H1 (cell line): ENCODE measurements at regions not wholly inside any gene's neighbourhood (a gene's known extent, or its start where the extent isn't known, plus 50 kb on each side); places are given as distances from the start of the nearest gene placed in this dataset.

ENCODE experiments used
- BACH1 ChIP-seq: IDR thresholded peaks from 2 replicates; pipeline ENCODE4 v1.6.1; 2012; ENCODE audit warnings: low read length, improper control_type of control experiment
- CTCF ChIP-seq, 3 experiments: IDR thresholded peaks; 1 replicate in 2 of 3; 2 replicates in 1 of 3; pipeline versions ENCODE4 v1.5.1 to v1.6.1; 2011; ENCODE audit warnings: low read length in 3 of 3, mild to moderate bottlenecking in 3 of 3, inconsistent platforms in 2 of 3, low read depth in 1 of 3, moderate library complexity in 1 of 3; ENCODE audit not compliant: insufficient read depth in 1 of 3; ENCODE audit errors: control extremely low read depth in 1 of 3
- EP300 ChIP-seq, 2 experiments: IDR thresholded peaks; 1 replicate in 1 of 2; 2 replicates in 1 of 2; pipeline ENCODE4 v1.6.1; 2011 to 2012; ENCODE audit warnings: low read depth in 2 of 2, low read length in 2 of 2, mild to moderate bottlenecking in 2 of 2, borderline replicate concordance in 1 of 2, inconsistent platforms in 1 of 2, moderate library complexity in 1 of 2
- GTF2F1 ChIP-seq: IDR thresholded peaks from 2 replicates; pipeline ENCODE4 v1.6.1; 2012; ENCODE audit warnings: low read depth, low read length, improper control_type of control experiment, borderline replicate concordance
- HDAC2 ChIP-seq, 2 experiments: fragments of 300-600 bp in 1 of 2; sonication (generic) in 1 of 2; IDR thresholded peaks; 2 replicates each; pipeline ENCODE4 v1.6.1; 2011 to 2012; ENCODE audit warnings: low read depth in 2 of 2, low read length in 2 of 2, mild to moderate bottlenecking in 2 of 2, moderate library complexity in 2 of 2, borderline replicate concordance in 1 of 2, inconsistent platforms in 1 of 2
- RFX5 ChIP-seq: IDR thresholded peaks from 2 replicates; pipeline ENCODE4 v1.6.1; 2011; ENCODE audit warnings: low read depth, low read length, improper control_type of control experiment, borderline replicate concordance
- SP1 ChIP-seq: IDR thresholded peaks from 2 replicates; pipeline ENCODE4 v1.6.1; 2011; ENCODE audit warnings: low read depth, low read length
- TF ChIP-seq, protein P1 (sequence below): fragments of 300-600 bp; sonication (generic); IDR thresholded peaks from 2 replicates; pipeline ENCODE4 v1.7.1; 2012; ENCODE audit warnings: low read length, moderate library complexity, mild to moderate bottlenecking, inconsistent platforms; ENCODE audit not compliant: insufficient replicate concordance

GRCh38 chr4:78661086-78661690 is 109.6 kb downstream of the ANXA3 start (continued):
- TF ChIP-seq, protein P1, sequence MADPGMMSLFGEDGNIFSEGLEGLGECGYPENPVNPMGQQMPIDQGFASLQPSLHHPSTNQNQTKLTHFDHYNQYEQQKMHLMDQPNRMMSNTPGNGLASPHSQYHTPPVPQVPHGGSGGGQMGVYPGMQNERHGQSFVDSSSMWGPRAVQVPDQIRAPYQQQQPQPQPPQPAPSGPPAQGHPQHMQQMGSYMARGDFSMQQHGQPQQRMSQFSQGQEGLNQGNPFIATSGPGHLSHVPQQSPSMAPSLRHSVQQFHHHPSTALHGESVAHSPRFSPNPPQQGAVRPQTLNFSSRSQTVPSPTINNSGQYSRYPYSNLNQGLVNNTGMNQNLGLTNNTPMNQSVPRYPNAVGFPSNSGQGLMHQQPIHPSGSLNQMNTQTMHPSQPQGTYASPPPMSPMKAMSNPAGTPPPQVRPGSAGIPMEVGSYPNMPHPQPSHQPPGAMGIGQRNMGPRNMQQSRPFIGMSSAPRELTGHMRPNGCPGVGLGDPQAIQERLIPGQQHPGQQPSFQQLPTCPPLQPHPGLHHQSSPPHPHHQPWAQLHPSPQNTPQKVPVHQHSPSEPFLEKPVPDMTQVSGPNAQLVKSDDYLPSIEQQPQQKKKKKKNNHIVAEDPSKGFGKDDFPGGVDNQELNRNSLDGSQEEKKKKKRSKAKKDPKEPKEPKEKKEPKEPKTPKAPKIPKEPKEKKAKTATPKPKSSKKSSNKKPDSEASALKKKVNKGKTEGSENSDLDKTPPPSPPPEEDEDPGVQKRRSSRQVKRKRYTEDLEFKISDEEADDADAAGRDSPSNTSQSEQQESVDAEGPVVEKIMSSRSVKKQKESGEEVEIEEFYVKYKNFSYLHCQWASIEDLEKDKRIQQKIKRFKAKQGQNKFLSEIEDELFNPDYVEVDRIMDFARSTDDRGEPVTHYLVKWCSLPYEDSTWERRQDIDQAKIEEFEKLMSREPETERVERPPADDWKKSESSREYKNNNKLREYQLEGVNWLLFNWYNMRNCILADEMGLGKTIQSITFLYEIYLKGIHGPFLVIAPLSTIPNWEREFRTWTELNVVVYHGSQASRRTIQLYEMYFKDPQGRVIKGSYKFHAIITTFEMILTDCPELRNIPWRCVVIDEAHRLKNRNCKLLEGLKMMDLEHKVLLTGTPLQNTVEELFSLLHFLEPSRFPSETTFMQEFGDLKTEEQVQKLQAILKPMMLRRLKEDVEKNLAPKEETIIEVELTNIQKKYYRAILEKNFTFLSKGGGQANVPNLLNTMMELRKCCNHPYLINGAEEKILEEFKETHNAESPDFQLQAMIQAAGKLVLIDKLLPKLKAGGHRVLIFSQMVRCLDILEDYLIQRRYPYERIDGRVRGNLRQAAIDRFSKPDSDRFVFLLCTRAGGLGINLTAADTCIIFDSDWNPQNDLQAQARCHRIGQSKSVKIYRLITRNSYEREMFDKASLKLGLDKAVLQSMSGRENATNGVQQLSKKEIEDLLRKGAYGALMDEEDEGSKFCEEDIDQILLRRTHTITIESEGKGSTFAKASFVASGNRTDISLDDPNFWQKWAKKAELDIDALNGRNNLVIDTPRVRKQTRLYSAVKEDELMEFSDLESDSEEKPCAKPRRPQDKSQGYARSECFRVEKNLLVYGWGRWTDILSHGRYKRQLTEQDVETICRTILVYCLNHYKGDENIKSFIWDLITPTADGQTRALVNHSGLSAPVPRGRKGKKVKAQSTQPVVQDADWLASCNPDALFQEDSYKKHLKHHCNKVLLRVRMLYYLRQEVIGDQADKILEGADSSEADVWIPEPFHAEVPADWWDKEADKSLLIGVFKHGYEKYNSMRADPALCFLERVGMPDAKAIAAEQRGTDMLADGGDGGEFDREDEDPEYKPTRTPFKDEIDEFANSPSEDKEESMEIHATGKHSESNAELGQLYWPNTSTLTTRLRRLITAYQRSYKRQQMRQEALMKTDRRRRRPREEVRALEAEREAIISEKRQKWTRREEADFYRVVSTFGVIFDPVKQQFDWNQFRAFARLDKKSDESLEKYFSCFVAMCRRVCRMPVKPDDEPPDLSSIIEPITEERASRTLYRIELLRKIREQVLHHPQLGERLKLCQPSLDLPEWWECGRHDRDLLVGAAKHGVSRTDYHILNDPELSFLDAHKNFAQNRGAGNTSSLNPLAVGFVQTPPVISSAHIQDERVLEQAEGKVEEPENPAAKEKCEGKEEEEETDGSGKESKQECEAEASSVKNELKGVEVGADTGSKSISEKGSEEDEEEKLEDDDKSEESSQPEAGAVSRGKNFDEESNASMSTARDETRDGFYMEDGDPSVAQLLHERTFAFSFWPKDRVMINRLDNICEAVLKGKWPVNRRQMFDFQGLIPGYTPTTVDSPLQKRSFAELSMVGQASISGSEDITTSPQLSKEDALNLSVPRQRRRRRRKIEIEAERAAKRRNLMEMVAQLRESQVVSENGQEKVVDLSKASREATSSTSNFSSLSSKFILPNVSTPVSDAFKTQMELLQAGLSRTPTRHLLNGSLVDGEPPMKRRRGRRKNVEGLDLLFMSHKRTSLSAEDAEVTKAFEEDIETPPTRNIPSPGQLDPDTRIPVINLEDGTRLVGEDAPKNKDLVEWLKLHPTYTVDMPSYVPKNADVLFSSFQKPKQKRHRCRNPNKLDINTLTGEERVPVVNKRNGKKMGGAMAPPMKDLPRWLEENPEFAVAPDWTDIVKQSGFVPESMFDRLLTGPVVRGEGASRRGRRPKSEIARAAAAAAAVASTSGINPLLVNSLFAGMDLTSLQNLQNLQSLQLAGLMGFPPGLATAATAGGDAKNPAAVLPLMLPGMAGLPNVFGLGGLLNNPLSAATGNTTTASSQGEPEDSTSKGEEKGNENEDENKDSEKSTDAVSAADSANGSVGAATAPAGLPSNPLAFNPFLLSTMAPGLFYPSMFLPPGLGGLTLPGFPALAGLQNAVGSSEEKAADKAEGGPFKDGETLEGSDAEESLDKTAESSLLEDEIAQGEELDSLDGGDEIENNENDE = no peak
- TF ChIP-seq RFX5 (no peak), GTF2F1 (no peak), EP300 (IDR thresholded peaks at IDR 0.05; ENCODE audit: borderline replicate concordance in 1 of 2, low read depth in 2 of 2, low read length in 2 of 2) (no peak), CTCF (IDR thresholded peaks at IDR 0.05; ENCODE audit: control extremely low read depth in 1 of 3, insufficient read depth in 1 of 3, low read depth in 1 of 3, low read length in 3 of 3) (no peak), SP1 (no peak), HDAC2 (IDR thresholded peaks at IDR 0.05; ENCODE audit: borderline replicate concordance in 1 of 2, low read depth in 2 of 2, low read length in 2 of 2) (no peak), BACH1 (no peak)
